Endothelial cell of umbilical vein (primary cell): ENCODE measurements at regions not wholly inside any gene's neighbourhood (a gene's known extent, or its start where the extent isn't known, plus 50 kb on each side); places are given as distances from the start of the nearest gene placed in this dataset.

Source experiments
- EZH2 ChIP-seq: IDR thresholded peaks from 2 replicates; pipeline ENCODE4 v1.6.1; 2012; ENCODE audit warnings: borderline replicate concordance, low read depth, mild to moderate bottlenecking, moderate library complexity, low read length, inconsistent platforms; ENCODE audit not compliant: severe bottlenecking
- FOS ChIP-seq: IDR thresholded peaks from 2 replicates; pipeline ENCODE4 v1.6.1; 2011; ENCODE audit warnings: mild to moderate bottlenecking, low read length, moderate library complexity, borderline replicate concordance; ENCODE audit not compliant: insufficient read depth
- GATA2 ChIP-seq: IDR thresholded peaks from 2 replicates; pipeline ENCODE4 v1.7.0; 2011; ENCODE audit warnings: low read depth, mild to moderate bottlenecking, moderate library complexity, mixed read lengths, low read length; ENCODE audit not compliant: insufficient read length, insufficient read depth
- MYC ChIP-seq: IDR thresholded peaks from one replicate; pipeline ENCODE4 v1.6.1; 2011; ENCODE audit warnings: mild to moderate bottlenecking, low read depth, low read length
- POLR2A ChIP-seq: IDR thresholded peaks from 2 replicates; pipeline ENCODE4 v1.6.1; 2012; ENCODE audit warnings: low read depth, mild to moderate bottlenecking, control low read depth, low read length
- POLR2AphosphoS5 ChIP-seq: IDR thresholded peaks from 2 replicates; pipeline ENCODE4 v1.6.1; 2012; ENCODE audit warnings: low read depth, mild to moderate bottlenecking, control low read depth, low read length, moderate library complexity; ENCODE audit not compliant: insufficient read depth
- TF ChIP-seq, protein P1 (sequence below), 2 donors: IDR thresholded peaks; 1 replicate in 1 of 2; 2 replicates in 1 of 2; pipeline ENCODE4 v1.5.1; 2011; ENCODE audit warnings: low read length in 2 of 2, mild to moderate bottlenecking in 2 of 2, moderate library complexity in 2 of 2, control low read depth in 1 of 2, inconsistent platforms in 1 of 2, low read depth in 1 of 2; ENCODE audit not compliant: insufficient read depth in 1 of 2; ENCODE audit errors: extremely low read depth in 1 of 2
- TF ChIP-seq, protein P2 (sequence below): IDR thresholded peaks from 2 replicates; pipeline ENCODE4 v1.6.1; 2011; ENCODE audit not compliant: insufficient read depth, insufficient read length

DNA sequence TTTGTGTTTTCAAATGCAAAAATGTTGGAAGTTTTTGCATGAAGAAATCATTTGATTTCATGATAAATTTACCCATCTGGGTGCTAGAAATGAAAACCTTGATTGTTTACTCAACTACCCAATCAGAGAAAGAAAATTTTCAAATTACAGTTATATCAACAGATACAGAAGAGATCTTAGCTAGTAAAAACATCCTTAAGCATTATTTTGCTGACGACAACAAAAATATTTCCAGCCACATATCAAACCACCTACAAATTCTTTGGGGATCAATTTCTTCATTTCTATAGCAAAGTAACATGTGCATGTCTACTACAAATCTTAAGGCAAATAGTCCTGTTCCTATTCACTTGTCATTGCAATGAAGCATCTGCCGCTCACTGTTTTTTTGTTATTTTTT, 530.3 kb downstream of the ZIC1 start:
- TF ChIP-seq POLR2A (no peak), POLR2AphosphoS5 (no peak), FOS (no peak), EZH2 (no peak), GATA2 (no peak), MYC (no peak)
- TF ChIP-seq, protein P1, sequence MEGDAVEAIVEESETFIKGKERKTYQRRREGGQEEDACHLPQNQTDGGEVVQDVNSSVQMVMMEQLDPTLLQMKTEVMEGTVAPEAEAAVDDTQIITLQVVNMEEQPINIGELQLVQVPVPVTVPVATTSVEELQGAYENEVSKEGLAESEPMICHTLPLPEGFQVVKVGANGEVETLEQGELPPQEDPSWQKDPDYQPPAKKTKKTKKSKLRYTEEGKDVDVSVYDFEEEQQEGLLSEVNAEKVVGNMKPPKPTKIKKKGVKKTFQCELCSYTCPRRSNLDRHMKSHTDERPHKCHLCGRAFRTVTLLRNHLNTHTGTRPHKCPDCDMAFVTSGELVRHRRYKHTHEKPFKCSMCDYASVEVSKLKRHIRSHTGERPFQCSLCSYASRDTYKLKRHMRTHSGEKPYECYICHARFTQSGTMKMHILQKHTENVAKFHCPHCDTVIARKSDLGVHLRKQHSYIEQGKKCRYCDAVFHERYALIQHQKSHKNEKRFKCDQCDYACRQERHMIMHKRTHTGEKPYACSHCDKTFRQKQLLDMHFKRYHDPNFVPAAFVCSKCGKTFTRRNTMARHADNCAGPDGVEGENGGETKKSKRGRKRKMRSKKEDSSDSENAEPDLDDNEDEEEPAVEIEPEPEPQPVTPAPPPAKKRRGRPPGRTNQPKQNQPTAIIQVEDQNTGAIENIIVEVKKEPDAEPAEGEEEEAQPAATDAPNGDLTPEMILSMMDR (IDR thresholded peaks at IDR 0.05; ENCODE audit: extremely low read depth in 1 of 2, insufficient read depth in 1 of 2, low read depth in 1 of 2, low read length in 2 of 2), result no peak
- TF ChIP-seq, protein P2, sequence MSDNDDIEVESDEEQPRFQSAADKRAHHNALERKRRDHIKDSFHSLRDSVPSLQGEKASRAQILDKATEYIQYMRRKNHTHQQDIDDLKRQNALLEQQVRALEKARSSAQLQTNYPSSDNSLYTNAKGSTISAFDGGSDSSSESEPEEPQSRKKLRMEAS, result no peak
